SU-DHL-6 (cell line): ENCODE measurements at regions not wholly inside any gene's neighbourhood (a gene's known extent, or its start where the extent isn't known, plus 50 kb on each side); places are given as distances from the start of the nearest gene placed in this dataset.

Experiments
- CTCF ChIP-seq: fragments of 200-600 bp; sonication (generic); IDR thresholded peaks from one replicate; pipeline ENCODE4 v1.5.1; 2017; ENCODE audit warnings: antibody characterized with exemption, mild to moderate bottlenecking, low read length, moderate library complexity; ENCODE audit not compliant: insufficient read depth, poor library complexity, severe bottlenecking
- EZH2phosphoT487 ChIP-seq: fragments of 200-600 bp; sonication (generic), shearing (Covaris generic); conservative IDR thresholded peaks from 2 replicates; pipeline ENCODE4 v1.6.1; 2018; ENCODE audit warnings: mild to moderate bottlenecking, antibody characterized with exemption, low read length, moderate library complexity, mixed read lengths

DNA sequence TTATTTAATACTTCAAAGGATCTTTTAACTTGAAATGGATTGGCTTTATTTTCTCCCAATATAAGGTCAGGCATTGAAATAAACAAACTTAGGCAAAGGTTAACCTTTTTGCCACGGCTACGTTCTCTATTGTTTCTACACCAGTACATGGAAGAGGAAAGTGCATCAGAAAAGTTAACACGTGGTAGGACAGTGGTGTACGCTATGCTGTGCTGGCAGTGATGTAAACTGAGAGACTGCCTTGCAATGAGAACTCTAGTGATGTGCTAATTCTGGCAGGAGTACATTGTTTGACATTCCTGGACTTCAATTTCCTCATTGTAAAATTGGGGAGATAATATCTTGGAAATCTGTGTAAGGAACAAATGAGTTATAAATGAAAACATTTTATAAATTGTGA, 208.2 kb downstream of the TMA16 start:
- no peak for TF ChIP-seq CTCF
- no peak for TF ChIP-seq EZH2phosphoT487
